Dendritic cell treated with granulocyte-macrophage colony-stimulating factor and Interleukin-4, amounts not matched to agents 40 ng/mL and 50 ng/mL, for 4 days (primary cell): ENCODE measurements at regions not wholly inside any gene's neighbourhood (a gene's known extent, or its start where the extent isn't known, plus 50 kb on each side); places are given as distances from the start of the nearest gene placed in this dataset.

ENCODE experiments used
- H3K27ac Mint-ChIP-seq: one replicate; pipeline ENCODE4 v1.8.0; 2022; ENCODE audit warnings: mild to moderate bottlenecking, mixed read lengths
- H3K27me3 Mint-ChIP-seq: one replicate; pipeline ENCODE4 v1.8.0; 2022; ENCODE audit warnings: mild to moderate bottlenecking, mixed read lengths
- H3K36me3 Mint-ChIP-seq: one replicate; pipeline ENCODE4 v1.8.0; 2022; ENCODE audit warnings: low read depth, mixed read lengths
- H3K4me1 Mint-ChIP-seq: one replicate; pipeline ENCODE4 v1.8.0; 2022; ENCODE audit warnings: low read depth, mixed read lengths
- H3K4me3 Mint-ChIP-seq: one replicate; pipeline ENCODE4 v1.8.0; 2022; ENCODE audit warnings: mild to moderate bottlenecking, moderate library complexity, mixed read lengths
- H3K9me3 Mint-ChIP-seq: one replicate; pipeline ENCODE4 v1.8.0; 2022; ENCODE audit warnings: mixed read lengths
- intact Hi-C: fragments of 100-400 bp; cut with micrococcal nuclease; formaldehyde crosslinking; loops from one replicate; pipeline ENCODE4 v1.15.0; 2022

- H3K4me1 Mint-ChIP-seq, result no peaks in the 10 kb centered on the region
- no peak overlapping the region for H3K4me3 Mint-ChIP-seq
- H3K36me3 Mint-ChIP-seq, result no peaks in the 10 kb centered on the region
- H3K27ac Mint-ChIP-seq, result no peak overlapping the region
- no peaks in the 10 kb centered on the region for H3K9me3 Mint-ChIP-seq
- H3K27me3 Mint-ChIP-seq, result peaks cover 8% of the 10 kb centered on the region
- intact Hi-C loops, result no loop called here
These were observed 152.9 kb downstream of the SNX10 start for GRCh38 chr7:26444555-26444954.

GRCh38 chr7:26447116-26447515 is 155.5 kb downstream of the SNX10 start:
- Mint-ChIP-seq H3K9me3 (no peaks in the 10 kb centered on the region), H3K27me3 (peaks cover 9% of the 10 kb centered on the region), H3K27ac (no peak overlapping the region), H3K36me3 (no peaks in the 10 kb centered on the region), H3K4me1 (no peaks in the 10 kb centered on the region), H3K4me3 (no peak overlapping the region)
- intact Hi-C loops, result no loop called here

- Mint-ChIP-seq H3K27me3 (peaks cover 9% of the 10 kb centered on the region), H3K9me3 (no peaks in the 10 kb centered on the region), H3K36me3 (no peaks in the 10 kb centered on the region), H3K4me3 (no peak overlapping the region), H3K27ac (no peak overlapping the region), H3K4me1 (no peaks in the 10 kb centered on the region)
- intact Hi-C loops, result no loop called here
These were observed 157.8 kb downstream of the SNX10 start for GRCh38 chr7:26449175-26450165.

- Mint-ChIP-seq H3K27me3 (peaks cover 7% of the 10 kb centered on the region), H3K4me3 (no peak overlapping the region), H3K9me3 (no peaks in the 10 kb centered on the region), H3K4me1 (no peaks in the 10 kb centered on the region), H3K27ac (no peak overlapping the region), H3K36me3 (no peaks in the 10 kb centered on the region)
- intact Hi-C loops, result no loop called here
These were observed 160.3 kb downstream of the SNX10 start for GRCh38 chr7:26451997-26452396.

GRCh38 chr7:26454180-26454579 is 162.5 kb downstream of the SNX10 start:
- H3K27ac Mint-ChIP-seq, result no peak overlapping the region
- peaks cover 2% of the 10 kb centered on the region for H3K27me3 Mint-ChIP-seq
- no peaks in the 10 kb centered on the region for H3K9me3 Mint-ChIP-seq
- no peaks in the 10 kb centered on the region for H3K36me3 Mint-ChIP-seq
- H3K4me3 Mint-ChIP-seq, result no peak overlapping the region
- no peaks in the 10 kb centered on the region for H3K4me1 Mint-ChIP-seq
- intact Hi-C loops, result no loop called here

- Mint-ChIP-seq H3K9me3 (no peaks in the 10 kb centered on the region), H3K27me3 (peaks cover 2% of the 10 kb centered on the region)
- intact Hi-C loops, result no loop called here
These were observed 166.2 kb downstream of the SNX10 start for GRCh38 chr7:26457696-26458327.

GRCh38 chr7:26458466-26459145 is 166.9 kb downstream of the SNX10 start:
- H3K9me3 Mint-ChIP-seq, result no peaks in the 10 kb centered on the region

More at GRCh38 chr7:26457696-26458327, 166.2 kb downstream of the SNX10 start:
- Mint-ChIP-seq H3K4me3 (no peak overlapping the region), H3K4me1 (peaks cover 11% of the 10 kb centered on the region), H3K36me3 (no peaks in the 10 kb centered on the region), H3K27ac (no peak overlapping the region)

GRCh38 chr7:26459540-26460193 is 168.0 kb downstream of the SNX10 start:
- H3K27ac Mint-ChIP-seq, result no peak overlapping the region
- H3K9me3 Mint-ChIP-seq, result no peaks in the 10 kb centered on the region
- H3K4me3 Mint-ChIP-seq, result no peak overlapping the region
- intact Hi-C loops, result no loop called here
- peaks cover 2% of the 10 kb centered on the region for H3K27me3 Mint-ChIP-seq
- H3K4me1 Mint-ChIP-seq, result peaks cover 11% of the 10 kb centered on the region
- no peaks in the 10 kb centered on the region for H3K36me3 Mint-ChIP-seq

More at GRCh38 chr7:26458466-26459145, 166.9 kb downstream of the SNX10 start:
- Mint-ChIP-seq H3K36me3 (no peaks in the 10 kb centered on the region), H3K27me3 (peaks cover 2% of the 10 kb centered on the region), H3K27ac (no peak overlapping the region), H3K4me3 (no peak overlapping the region), H3K4me1 (peaks cover 11% of the 10 kb centered on the region)
- intact Hi-C loops, result no loop called here

GRCh38 chr7:26460351-26461085 is 168.9 kb downstream of the SNX10 start:
- Mint-ChIP-seq H3K9me3 (no peaks in the 10 kb centered on the region), H3K27me3 (peaks cover 2% of the 10 kb centered on the region), H3K27ac (no peak overlapping the region), H3K4me3 (no peak overlapping the region), H3K36me3 (no peaks in the 10 kb centered on the region), H3K4me1 (peaks cover 11% of the 10 kb centered on the region)
- intact Hi-C loops, result no loop called here

- Mint-ChIP-seq H3K27ac (no peak overlapping the region), H3K4me3 (no peak overlapping the region), H3K36me3 (no peaks in the 10 kb centered on the region), H3K4me1 (peaks cover 11% of the 10 kb centered on the region), H3K27me3 (peaks cover 2% of the 10 kb centered on the region), H3K9me3 (no peaks in the 10 kb centered on the region)
- intact Hi-C loops, result no loop called here
These were observed 169.9 kb downstream of the SNX10 start for GRCh38 chr7:26461518-26461917.

GRCh38 chr7:26466007-26466406 is 174.3 kb downstream of the SNX10 start:
- Mint-ChIP-seq H3K36me3 (no peaks in the 10 kb centered on the region), H3K9me3 (no peaks in the 10 kb centered on the region), H3K27ac (no peak overlapping the region), H3K4me1 (peaks cover 11% of the 10 kb centered on the region), H3K27me3 (no peaks in the 10 kb centered on the region), H3K4me3 (no peak overlapping the region)
- intact Hi-C loops, result no loop called here

GRCh38 chr7:26467104-26467503 is 175.4 kb downstream of the SNX10 start:
- no peaks in the 10 kb centered on the region for H3K27me3 Mint-ChIP-seq
- no peaks in the 10 kb centered on the region for H3K36me3 Mint-ChIP-seq
- no peaks in the 10 kb centered on the region for H3K9me3 Mint-ChIP-seq
- H3K4me1 Mint-ChIP-seq, result peaks cover 2% of the 10 kb centered on the region
- intact Hi-C loops, result no loop called here
- no peak overlapping the region for H3K4me3 Mint-ChIP-seq
- no peak overlapping the region for H3K27ac Mint-ChIP-seq

- intact Hi-C loops, result no loop called here
- Mint-ChIP-seq H3K36me3 (no peaks in the 10 kb centered on the region), H3K4me3 (no peak overlapping the region), H3K4me1 (no peaks in the 10 kb centered on the region), H3K27me3 (no peaks in the 10 kb centered on the region), H3K9me3 (no peaks in the 10 kb centered on the region), H3K27ac (no peak overlapping the region)
These were observed 175.9 kb downstream of the SNX10 start for GRCh38 chr7:26467541-26467940.
